A172 (cell line): ENCODE measurements at regions not wholly inside any gene's neighbourhood (a gene's known extent, or its start where the extent isn't known, plus 50 kb on each side); places are given as distances from the start of the nearest gene placed in this dataset.
"Not testable (repeated sequence)": the region's sequence is repeated elsewhere in the genome, so short reads cannot be mapped to it uniquely, and the experiment has no call there.

ENCODE experiments used
- DNase-seq: peaks from one replicate; pipeline ENCODE4 v3.0.0-alpha.2; 2015; ENCODE audit warnings: low spot score

GRCh38 chr22:34319346-34319745 lies 399.1 kb upstream of the LARGE1 start:
- DNase-seq: no peak

GRCh38 chr22:34324763-34325162 lies 404.5 kb upstream of the LARGE1 start:
- no peak for DNase-seq

- DNase-seq: no peak
Measured at GRCh38 chr22:34326901-34327300, 406.6 kb upstream of the LARGE1 start.

GRCh38 chr22:34330432-34330831 lies 410.2 kb upstream of the LARGE1 start:
- DNase-seq: no peak

DNA sequence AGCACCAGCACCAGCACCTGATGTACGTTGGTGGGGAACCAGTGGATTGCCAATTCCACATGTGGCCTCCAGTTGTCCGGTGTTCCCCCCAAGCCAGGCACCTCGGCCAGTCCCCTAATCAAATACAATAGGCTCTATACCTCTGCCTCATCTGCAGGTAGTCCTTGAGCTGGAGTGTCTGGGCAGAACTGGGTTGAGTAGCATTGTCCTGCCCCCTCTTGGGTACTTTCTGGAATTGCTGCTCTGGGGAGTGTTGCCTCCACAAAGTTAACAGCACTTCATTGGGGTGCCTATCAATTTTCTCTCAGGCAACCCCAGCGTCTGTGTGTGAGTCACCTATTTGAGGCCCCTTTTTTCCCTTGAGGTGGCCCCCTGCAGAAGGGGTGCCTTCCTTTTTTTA lies 413.0 kb upstream of the LARGE1 start:
- no peak for DNase-seq

- DNase-seq: no peak
Measured at GRCh38 chr22:34334893-34335292, 414.6 kb upstream of the LARGE1 start.

GRCh38 chr22:34344702-34345101 lies 424.4 kb upstream of the LARGE1 start:
- DNase-seq: no peak

DNA sequence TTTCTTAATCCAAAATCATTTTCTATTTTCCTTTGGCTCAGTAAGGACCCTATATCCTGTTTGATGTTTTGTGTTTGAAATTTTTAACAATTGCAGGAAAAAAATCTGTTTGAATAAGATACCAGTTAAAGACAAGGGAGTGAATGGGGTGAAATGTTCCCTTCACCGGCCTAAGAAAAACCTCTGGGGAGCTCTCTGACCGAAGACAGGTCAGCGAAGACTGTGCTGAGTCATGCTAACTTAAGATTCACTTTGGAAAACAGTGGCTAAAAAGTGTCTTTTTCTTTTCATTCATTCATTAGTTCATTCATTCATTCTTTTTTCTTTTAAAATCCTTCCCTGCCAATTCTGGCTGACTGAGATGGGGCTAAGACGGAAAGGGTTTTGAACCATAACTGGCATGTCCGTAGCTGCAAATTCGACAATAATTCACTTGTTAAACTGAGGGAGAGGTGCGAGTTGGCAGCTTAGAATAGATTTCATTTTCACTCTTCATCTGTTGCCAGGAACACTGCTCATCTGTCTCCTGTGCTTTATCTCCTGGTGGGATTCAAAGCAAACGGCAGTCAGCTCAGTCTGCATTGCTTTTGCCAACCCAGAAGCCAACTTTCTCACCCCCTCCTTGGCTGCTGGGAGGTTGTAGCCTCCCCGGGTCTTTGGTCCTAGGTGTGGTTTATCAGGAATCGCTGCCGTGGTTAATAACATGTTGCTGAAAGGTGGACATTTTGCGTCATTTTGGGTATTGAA lies 434.0 kb upstream of the LARGE1 start:
- DNase-seq: no peak

DNA sequence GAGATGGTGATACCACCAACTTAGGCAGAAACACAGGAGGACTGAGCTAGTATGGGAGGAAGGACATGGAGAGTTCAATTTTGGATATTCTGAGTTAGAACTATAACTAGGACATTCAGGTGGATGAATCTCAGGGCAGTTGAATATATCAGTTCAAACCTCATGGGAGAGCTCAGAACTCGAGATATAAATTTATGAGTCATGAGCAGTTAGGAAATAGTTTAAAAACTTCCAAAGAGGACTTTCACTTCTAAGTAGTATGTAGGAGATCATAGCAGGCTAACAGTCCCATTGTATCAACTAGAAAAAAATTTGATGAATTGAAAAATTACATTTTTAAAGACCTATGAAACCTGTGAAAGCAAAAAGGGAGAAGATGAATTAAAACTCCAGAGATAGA lies 436.2 kb upstream of the LARGE1 start:
- no peak for DNase-seq

GRCh38 chr22:34370711-34371110 lies 450.4 kb upstream of the LARGE1 start:
- no peak for DNase-seq

- DNase-seq: no peak
Measured at GRCh38 chr22:34379825-34380224, 459.5 kb upstream of the LARGE1 start.

DNA sequence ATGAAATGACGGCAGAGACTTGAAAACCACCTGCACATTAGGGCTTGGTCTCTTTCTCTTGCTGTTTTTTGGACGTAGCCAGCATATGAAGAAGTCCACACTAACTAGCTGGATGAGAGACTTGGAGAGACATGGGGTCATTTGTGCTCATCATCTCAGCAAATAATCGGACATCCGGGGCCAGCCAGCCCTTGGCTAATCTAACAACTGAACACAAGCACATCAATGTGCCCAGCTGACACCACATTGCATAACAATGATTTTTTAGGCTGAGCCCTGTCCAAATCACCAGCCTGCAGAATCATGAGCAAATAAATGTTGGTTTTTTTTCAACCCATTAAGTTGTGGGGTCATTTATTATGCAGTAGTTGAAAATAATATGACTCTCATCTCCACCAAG lies 460.3 kb upstream of the LARGE1 start:
- no peak for DNase-seq

GRCh38 chr22:34390400-34390799 lies 470.1 kb upstream of the LARGE1 start:
- no peak for DNase-seq

DNA sequence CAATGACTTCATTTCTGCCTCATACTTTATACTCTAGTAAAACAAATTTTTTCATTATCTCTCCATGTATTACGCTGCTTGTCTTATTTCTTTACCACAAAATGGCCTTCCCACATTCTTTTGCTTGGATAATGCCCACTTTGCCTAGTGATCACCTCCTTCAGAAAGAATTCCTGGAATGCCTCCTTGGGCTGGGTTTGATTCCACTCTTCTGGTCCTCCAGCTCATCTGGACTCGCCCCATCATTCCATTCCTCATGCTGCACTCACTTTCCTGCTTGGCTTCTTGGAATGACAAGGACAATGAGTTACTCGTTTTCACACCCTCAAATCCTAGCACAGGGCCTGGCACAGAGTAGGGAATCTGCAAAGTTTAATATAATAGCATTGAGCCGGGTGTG lies 475.1 kb upstream of the LARGE1 start:
- peak; percentile 14 for DNase-seq

DNA sequence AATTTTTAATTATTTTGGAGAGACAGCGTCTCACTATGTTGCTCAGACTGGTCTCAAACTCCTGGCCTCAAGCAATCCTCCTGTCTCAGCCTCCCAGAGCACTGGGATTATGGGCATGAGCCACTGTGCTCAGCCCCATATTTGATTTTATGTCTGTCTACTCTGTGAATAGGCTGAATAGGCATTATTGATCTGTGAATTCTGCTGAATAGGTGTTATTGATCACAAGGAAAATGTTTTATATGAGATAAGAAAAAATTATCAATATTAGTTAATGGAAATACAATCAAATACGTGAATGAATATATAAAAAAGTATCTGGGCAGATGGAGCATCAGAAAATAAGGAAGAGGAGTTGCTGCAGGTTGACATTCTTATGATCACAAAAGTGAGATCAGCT lies 483.4 kb upstream of the LARGE1 start:
- DNase-seq: no peak

DNA sequence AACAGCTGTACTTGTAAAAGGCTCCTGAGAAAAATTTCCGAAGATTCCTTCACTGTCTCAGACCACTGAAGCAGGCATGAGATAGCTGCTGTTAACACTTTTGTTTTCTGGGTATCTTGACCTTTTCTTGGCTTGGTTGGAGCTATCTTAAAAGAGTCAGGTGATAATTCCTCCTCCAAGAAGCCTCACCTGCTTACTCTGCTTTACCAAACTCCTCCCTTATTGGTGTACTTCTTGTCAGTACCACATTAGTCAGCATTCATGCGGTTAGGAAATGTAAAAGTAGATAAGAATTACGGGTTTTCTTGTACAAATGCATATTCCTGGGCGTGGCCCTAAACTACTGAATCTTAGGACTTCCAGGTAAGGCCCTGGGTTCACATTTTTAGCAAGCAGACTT lies 489.8 kb upstream of the LARGE1 start:
- no peak for DNase-seq

- peak; percentile 21 for DNase-seq
Measured at GRCh38 chr22:34414467-34415440, 494.5 kb upstream of the LARGE1 start.

- no peak for DNase-seq
Measured at GRCh38 chr22:34416022-34416860, 496.0 kb upstream of the LARGE1 start.

DNA sequence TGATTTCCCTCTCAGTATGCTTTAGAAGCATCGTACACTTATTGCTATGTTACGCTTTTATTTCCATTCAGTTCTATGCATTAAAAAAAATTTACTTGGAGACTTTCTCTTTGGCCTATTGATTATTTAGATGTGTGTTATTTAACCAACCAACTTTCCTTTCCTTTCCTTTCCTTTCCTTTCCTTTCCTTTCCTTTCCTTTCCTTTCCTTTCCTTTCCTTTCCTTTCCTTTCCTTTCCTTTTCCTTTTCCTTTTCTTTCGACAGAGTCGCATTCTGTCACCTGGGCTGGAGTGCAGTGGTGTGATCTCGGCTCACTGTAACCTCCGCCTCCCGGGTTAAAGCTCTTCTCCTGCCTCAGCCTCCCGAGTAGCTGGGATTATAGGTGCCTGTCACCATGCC lies 502.7 kb upstream of the LARGE1 start:
- DNase-seq: not testable (repeated sequence)

- no peak for DNase-seq
Measured at GRCh38 chr22:34427436-34427835, 507.2 kb upstream of the LARGE1 start.

DNA sequence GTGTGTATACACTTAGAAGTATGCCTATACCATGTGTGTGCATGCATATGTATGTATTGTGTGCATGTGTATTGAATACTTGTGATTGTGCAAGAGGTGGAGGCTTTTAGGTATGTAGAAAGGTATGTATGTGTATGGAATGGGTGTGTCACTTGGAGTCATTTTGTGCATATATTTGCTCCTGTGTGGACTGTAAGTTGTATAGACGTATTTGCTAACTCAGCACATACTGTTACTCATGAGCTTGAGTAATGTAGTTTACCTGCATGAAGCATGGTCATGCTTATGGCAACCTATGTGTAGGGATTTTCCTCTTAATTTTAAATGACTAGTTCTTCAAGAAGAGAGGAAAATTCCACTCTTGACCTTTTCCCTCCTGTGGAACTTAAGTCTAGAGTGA lies 507.6 kb upstream of the LARGE1 start:
- no peak for DNase-seq

DNA sequence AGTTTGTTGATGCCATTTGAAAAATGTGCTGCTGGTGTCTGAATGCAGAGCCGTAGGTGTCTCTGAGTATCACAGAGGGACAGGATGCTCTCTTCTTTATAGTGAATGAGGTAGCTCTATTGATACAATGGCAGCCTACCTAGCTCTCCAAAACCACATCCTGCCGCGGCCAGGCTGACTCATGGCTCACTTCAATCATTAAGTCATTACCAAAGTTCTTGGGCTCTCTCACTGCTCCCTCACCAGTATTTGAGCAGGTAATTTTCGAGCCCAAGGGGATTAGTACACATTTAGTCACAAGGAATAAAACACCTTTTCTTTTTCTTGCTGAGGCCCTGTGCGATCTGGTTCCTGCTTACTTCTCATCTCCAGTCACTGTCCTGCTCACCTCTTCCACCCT lies 509.0 kb upstream of the LARGE1 start:
- DNase-seq: peak; percentile 2
